OCI-LY1 (cell line): ENCODE measurements at regions not wholly inside any gene's neighbourhood (a gene's known extent, or its start where the extent isn't known, plus 50 kb on each side); places are given as distances from the start of the nearest gene placed in this dataset.

Source experiments
- EZH2 ChIP-seq: fragments of 200-600 bp; sonication (generic), shearing (Covaris generic); IDR thresholded peaks from 2 replicates; pipeline ENCODE4 v1.8.0; 2017; ENCODE audit warnings: borderline replicate concordance, mixed run types, mild to moderate bottlenecking, antibody characterized with exemption, low read length, moderate library complexity, mixed read lengths
- TF ChIP-seq, protein P1 (sequence below): fragments of 200-600 bp; sonication (generic), shearing (Covaris generic); IDR thresholded peaks from 2 replicates; pipeline ENCODE4 v1.5.1; 2017; ENCODE audit warnings: mild to moderate bottlenecking, antibody characterized with exemption, low read length, moderate library complexity, mixed read lengths

DNA sequence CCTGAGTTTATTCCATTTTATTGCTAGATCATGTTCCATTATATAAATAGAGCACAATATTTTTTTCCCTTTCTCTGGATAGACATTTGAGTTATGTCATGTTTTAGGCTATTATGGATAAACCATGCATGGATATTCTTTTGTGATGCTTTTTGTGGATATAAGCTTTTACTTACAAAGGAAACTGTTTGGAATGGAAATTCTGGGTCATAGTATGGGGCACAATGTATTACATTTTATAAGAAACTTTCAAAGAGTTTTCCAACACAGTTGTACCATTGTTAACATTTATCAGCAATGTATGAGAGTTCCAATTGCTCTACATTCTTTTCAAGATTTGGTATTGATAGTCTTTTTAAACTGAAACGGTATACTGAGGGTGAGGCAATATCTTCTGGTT is 749.4 kb downstream of the SOCS6 start:
- TF ChIP-seq, protein P1, sequence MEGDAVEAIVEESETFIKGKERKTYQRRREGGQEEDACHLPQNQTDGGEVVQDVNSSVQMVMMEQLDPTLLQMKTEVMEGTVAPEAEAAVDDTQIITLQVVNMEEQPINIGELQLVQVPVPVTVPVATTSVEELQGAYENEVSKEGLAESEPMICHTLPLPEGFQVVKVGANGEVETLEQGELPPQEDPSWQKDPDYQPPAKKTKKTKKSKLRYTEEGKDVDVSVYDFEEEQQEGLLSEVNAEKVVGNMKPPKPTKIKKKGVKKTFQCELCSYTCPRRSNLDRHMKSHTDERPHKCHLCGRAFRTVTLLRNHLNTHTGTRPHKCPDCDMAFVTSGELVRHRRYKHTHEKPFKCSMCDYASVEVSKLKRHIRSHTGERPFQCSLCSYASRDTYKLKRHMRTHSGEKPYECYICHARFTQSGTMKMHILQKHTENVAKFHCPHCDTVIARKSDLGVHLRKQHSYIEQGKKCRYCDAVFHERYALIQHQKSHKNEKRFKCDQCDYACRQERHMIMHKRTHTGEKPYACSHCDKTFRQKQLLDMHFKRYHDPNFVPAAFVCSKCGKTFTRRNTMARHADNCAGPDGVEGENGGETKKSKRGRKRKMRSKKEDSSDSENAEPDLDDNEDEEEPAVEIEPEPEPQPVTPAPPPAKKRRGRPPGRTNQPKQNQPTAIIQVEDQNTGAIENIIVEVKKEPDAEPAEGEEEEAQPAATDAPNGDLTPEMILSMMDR, result no peak
- TF ChIP-seq EZH2, result no peak
